Duodenal mucosa (tissue), 2 donors: ENCODE measurements at regions not wholly inside any gene's neighbourhood (a gene's known extent, or its start where the extent isn't known, plus 50 kb on each side); places are given as distances from the start of the nearest gene placed in this dataset.

Source experiments
- H3K27ac ChIP-seq: one replicate; pipeline ENCODE4 v1.7.0; 2013; ENCODE audit warnings: low read depth, low read length
- H3K27me3 ChIP-seq, 2 donors: one replicate each; pipeline ENCODE4 v1.7.0; 2013; ENCODE audit warnings: low read length in 2 of 2, control low read depth in 1 of 2; ENCODE audit not compliant: insufficient read depth in 2 of 2, control insufficient read depth in 1 of 2
- H3K36me3 ChIP-seq, 2 donors: one replicate each; pipeline ENCODE4 v1.7.0; 2013; ENCODE audit warnings: low read length in 2 of 2, control low read depth in 1 of 2; ENCODE audit not compliant: insufficient read depth in 2 of 2, control insufficient read depth in 1 of 2
- H3K4me1 ChIP-seq, 2 donors: one replicate each; pipeline ENCODE4 v1.7.0; 2013; ENCODE audit warnings: low read length in 2 of 2, control low read depth in 1 of 2; ENCODE audit not compliant: insufficient read depth in 2 of 2, control insufficient read depth in 1 of 2
- H3K4me3 ChIP-seq, 2 donors: one replicate each; pipeline ENCODE4 v1.7.0; 2013; ENCODE audit warnings: low read length in 2 of 2, low read depth in 1 of 2
- H3K9ac ChIP-seq, 2 donors: one replicate each; pipeline ENCODE4 v1.7.0; 2013; ENCODE audit warnings: low read length in 2 of 2, low read depth in 1 of 2
- H3K9me3 ChIP-seq, 2 donors: one replicate each; pipeline ENCODE4 v1.7.0; 2013; ENCODE audit warnings: low read length in 2 of 2, control low read depth in 1 of 2; ENCODE audit not compliant: control insufficient read depth in 1 of 2

- no peak overlapping the region for H3K27ac ChIP-seq
- no peaks in the 10 kb centered on the region for H3K4me1 ChIP-seq
- H3K9ac ChIP-seq, result no peak overlapping the region
- H3K36me3 ChIP-seq, result no peaks in the 10 kb centered on the region
- peaks cover 0 to 3% of the 10 kb centered on the region in 2 donors for H3K27me3 ChIP-seq
- no peaks in the 10 kb centered on the region for H3K9me3 ChIP-seq
- H3K4me3 ChIP-seq, result no peak overlapping the region
These were observed 53.4 kb downstream of the GAS1 start for GRCh38 chr9:86893811-86894490.

- H3K36me3 ChIP-seq, result no peaks in the 10 kb centered on the region
- H3K27ac ChIP-seq, result no peak overlapping the region
- H3K9me3 ChIP-seq, result no peaks in the 10 kb centered on the region
- no peaks in the 10 kb centered on the region for H3K4me1 ChIP-seq
- no peak overlapping the region for H3K4me3 ChIP-seq
- H3K9ac ChIP-seq, result no peak overlapping the region
- H3K27me3 ChIP-seq, result no peaks in the 10 kb centered on the region
These were observed 54.7 kb downstream of the GAS1 start for GRCh38 chr9:86892576-86892975.

- Histone ChIP-seq H3K9me3 (no peaks in the 10 kb centered on the region), H3K36me3 (no peaks in the 10 kb centered on the region), H3K4me1 (no peaks in the 10 kb centered on the region)
These were observed 55.3 kb downstream of the GAS1 start for GRCh38 chr9:86891886-86892437.

GRCh38 chr9:86891091-86891490 is 56.2 kb downstream of the GAS1 start:
- no peaks in the 10 kb centered on the region for H3K4me1 ChIP-seq
- no peaks in the 10 kb centered on the region for H3K9me3 ChIP-seq
- no peak overlapping the region for H3K9ac ChIP-seq
- no peak overlapping the region for H3K4me3 ChIP-seq
- H3K36me3 ChIP-seq, result no peaks in the 10 kb centered on the region
- H3K27ac ChIP-seq, result no peak overlapping the region
- no peaks in the 10 kb centered on the region for H3K27me3 ChIP-seq

More at GRCh38 chr9:86891886-86892437, 55.3 kb downstream of the GAS1 start:
- Histone ChIP-seq H3K27ac (no peak overlapping the region), H3K27me3 (no peaks in the 10 kb centered on the region), H3K9ac (no peak overlapping the region), H3K4me3 (no peak overlapping the region)

- Histone ChIP-seq H3K4me1 (no peaks in the 10 kb centered on the region), H3K27me3 (no peaks in the 10 kb centered on the region), H3K4me3 (no peak overlapping the region), H3K36me3 (no peaks in the 10 kb centered on the region), H3K27ac (no peak overlapping the region), H3K9me3 (no peaks in the 10 kb centered on the region), H3K9ac (no peak overlapping the region)
These were observed 62.1 kb downstream of the GAS1 start for GRCh38 chr9:86885232-86885631.

- H3K36me3 ChIP-seq, result no peaks in the 10 kb centered on the region
- H3K9ac ChIP-seq, result no peak overlapping the region
- H3K9me3 ChIP-seq, result no peaks in the 10 kb centered on the region
- no peaks in the 10 kb centered on the region for H3K4me1 ChIP-seq
- H3K27me3 ChIP-seq, result no peaks in the 10 kb centered on the region
- H3K4me3 ChIP-seq, result no peak overlapping the region
- no peak overlapping the region for H3K27ac ChIP-seq
These were observed 70.6 kb downstream of the GAS1 start for GRCh38 chr9:86876621-86877196.

- no peak overlapping the region for H3K4me3 ChIP-seq
- H3K4me1 ChIP-seq, result peaks cover 15% of the 10 kb centered on the region in 2 donors
- H3K27ac ChIP-seq, result no peak overlapping the region
- H3K9ac ChIP-seq, result no peak overlapping the region
- no peaks in the 10 kb centered on the region for H3K9me3 ChIP-seq
- no peaks in the 10 kb centered on the region for H3K27me3 ChIP-seq
- H3K36me3 ChIP-seq, result no peaks in the 10 kb centered on the region
These were observed 78.7 kb downstream of the GAS1 start for GRCh38 chr9:86868616-86869015.

- Histone ChIP-seq H3K9me3 (no peaks in the 10 kb centered on the region), H3K36me3 (no peaks in the 10 kb centered on the region), H3K9ac (no peak overlapping the region), H3K4me1 (peaks cover 15% of the 10 kb centered on the region in 2 donors), H3K27me3 (no peaks in the 10 kb centered on the region), H3K4me3 (no peak overlapping the region), H3K27ac (no peak overlapping the region)
These were observed 79.4 kb downstream of the GAS1 start for GRCh38 chr9:86867804-86868313.

- H3K36me3 ChIP-seq, result no peaks in the 10 kb centered on the region
- no peaks in the 10 kb centered on the region for H3K27me3 ChIP-seq
- no peaks in the 10 kb centered on the region for H3K9me3 ChIP-seq
- no peak overlapping the region for H3K27ac ChIP-seq
- no peak overlapping the region for H3K9ac ChIP-seq
- H3K4me1 ChIP-seq, result peaks cover 15% of the 10 kb centered on the region in 2 donors
- no peak overlapping the region for H3K4me3 ChIP-seq
These were observed 81.4 kb downstream of the GAS1 start for GRCh38 chr9:86865952-86866351.

- no peaks in the 10 kb centered on the region for H3K27me3 ChIP-seq
- no peak overlapping the region for H3K27ac ChIP-seq
- no peaks in the 10 kb centered on the region for H3K36me3 ChIP-seq
- no peak overlapping the region for H3K4me3 ChIP-seq
- no peak overlapping the region for H3K9ac ChIP-seq
- no peaks in the 10 kb centered on the region for H3K9me3 ChIP-seq
- peaks cover 2 to 3% of the 10 kb centered on the region in 2 donors for H3K4me1 ChIP-seq
These were observed 87.3 kb downstream of the GAS1 start for GRCh38 chr9:86860006-86860405.
